Cardiac fibroblast (primary cell): ENCODE measurements at regions not wholly inside any gene's neighbourhood (a gene's known extent, or its start where the extent isn't known, plus 50 kb on each side); places are given as distances from the start of the nearest gene placed in this dataset.

Experiments used
- DNase-seq, 2 donors: peaks; one replicate each; pipeline versions ENCODE4 v3.0.0 to v3.0.0-alpha.2; 2010; ENCODE audit warnings: low read depth in 2 of 2
- H3K4me3 ChIP-seq, 2 donors: replicated peaks in 1 of 2; 1 replicate in 1 of 2; 2 replicates in 1 of 2; pipeline ENCODE4 v1.5.1; 2011; ENCODE audit warnings: low read depth in 2 of 2, low read length in 2 of 2, mild to moderate bottlenecking in 2 of 2, moderate library complexity in 1 of 2
- TF ChIP-seq, protein P1 (sequence below): IDR thresholded peaks from one replicate; pipeline ENCODE4 v1.5.1; 2011; ENCODE audit warnings: low read depth, mild to moderate bottlenecking, low read length, inconsistent platforms

DNA sequence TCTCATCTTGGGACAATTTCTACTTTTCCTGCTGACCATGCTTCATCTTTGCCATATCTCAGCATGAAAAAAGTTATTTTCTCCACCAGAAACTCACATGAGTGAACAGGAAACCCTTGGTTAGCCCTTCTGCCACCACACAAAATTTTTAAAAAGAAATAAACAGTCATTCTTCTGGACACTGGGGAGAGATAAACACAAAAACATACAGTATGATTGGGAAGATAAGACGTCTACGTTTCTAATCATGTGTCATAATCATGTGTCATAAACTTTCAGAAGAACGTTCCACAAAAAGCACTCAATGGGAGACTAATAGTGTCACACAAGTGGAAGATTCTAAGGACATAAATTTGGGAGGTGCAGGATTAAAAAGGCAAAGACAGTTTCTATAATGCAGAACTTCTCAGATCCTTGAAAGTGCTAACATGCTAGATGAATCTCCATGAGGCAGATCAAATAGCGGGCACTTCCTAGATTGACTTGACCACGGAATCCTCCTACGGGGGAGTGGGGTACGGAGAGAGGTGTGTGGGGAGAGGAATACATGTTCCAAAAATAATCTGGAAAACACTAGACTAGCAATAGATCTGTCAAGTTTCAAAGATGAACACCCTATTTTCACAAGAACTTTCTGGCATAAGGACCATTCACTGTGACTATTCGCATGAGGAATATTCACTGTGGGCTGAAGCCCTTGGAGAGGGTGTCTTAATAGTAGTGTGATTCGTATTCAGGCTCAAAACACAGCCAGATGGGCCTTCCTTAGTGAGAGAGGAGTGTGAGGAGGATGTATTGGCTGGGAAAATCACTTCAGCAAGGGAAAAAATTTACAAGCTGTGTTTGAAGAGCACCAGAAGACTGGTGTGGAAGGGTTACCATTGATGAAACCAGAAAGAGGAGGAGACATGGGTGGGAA, 206.7 kb downstream of the SETD4 start:
- no peak overlapping the region for H3K4me3 ChIP-seq
- TF ChIP-seq, protein P1, sequence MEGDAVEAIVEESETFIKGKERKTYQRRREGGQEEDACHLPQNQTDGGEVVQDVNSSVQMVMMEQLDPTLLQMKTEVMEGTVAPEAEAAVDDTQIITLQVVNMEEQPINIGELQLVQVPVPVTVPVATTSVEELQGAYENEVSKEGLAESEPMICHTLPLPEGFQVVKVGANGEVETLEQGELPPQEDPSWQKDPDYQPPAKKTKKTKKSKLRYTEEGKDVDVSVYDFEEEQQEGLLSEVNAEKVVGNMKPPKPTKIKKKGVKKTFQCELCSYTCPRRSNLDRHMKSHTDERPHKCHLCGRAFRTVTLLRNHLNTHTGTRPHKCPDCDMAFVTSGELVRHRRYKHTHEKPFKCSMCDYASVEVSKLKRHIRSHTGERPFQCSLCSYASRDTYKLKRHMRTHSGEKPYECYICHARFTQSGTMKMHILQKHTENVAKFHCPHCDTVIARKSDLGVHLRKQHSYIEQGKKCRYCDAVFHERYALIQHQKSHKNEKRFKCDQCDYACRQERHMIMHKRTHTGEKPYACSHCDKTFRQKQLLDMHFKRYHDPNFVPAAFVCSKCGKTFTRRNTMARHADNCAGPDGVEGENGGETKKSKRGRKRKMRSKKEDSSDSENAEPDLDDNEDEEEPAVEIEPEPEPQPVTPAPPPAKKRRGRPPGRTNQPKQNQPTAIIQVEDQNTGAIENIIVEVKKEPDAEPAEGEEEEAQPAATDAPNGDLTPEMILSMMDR, result no peak
- no peak for DNase-seq

DNA sequence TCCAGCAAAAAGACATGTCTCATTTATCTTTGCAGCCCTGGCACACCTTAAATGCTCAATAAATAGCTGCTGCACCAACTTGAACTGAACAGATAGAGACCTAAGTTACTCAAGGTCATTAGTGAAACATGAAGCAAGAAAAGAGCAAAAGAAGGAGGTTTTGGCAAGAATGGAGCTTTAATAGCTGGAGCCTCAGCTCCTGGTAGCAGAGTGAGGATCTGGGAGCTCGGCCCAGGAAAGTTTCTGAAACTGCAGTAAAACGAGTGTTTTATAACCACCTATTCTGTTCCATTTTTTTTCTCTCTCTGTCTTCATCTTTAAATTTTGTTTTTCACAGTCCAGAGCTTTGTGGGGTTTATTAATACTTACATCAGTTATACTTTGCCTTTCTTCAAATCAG, 207.5 kb downstream of the SETD4 start:
- TF ChIP-seq, protein P1, result no peak
- H3K4me3 ChIP-seq, result no peak overlapping the region

DNA sequence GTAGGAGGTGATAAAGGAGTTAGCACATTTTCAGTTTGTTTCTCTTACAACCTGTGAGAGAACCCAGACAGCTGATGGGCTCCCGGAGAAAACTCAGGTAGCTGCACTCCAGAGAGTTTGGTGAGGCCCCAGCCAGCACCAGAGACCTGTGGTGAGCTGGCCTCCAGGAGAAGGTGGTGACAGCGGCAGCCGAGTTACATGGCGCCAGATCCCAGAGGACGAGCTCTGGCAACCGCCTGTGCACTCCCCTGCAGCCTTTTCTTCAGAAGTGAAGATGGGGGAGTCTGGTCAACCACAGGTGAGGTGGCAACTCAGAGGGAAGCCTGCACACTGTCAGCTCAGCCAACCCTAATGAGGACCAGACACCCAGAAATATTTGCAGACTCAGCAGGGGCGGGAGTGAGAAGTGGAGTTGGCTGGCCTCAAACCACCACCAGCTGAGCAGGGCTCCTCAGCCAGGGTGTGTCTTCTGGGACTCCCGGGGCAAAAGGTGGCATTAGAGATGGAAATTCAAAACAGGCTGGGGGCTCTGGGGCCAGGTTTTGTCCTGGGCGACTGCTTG, 209.7 kb downstream of the SETD4 start:
- peak in 1 of 2 donors; percentile 9 for DNase-seq
- H3K4me3 ChIP-seq, result no peak overlapping the region
- TF ChIP-seq, protein P1, result no peak

More for the DNA sequence above, 207.5 kb downstream of the SETD4 start:
- DNase-seq, result no peak

DNA sequence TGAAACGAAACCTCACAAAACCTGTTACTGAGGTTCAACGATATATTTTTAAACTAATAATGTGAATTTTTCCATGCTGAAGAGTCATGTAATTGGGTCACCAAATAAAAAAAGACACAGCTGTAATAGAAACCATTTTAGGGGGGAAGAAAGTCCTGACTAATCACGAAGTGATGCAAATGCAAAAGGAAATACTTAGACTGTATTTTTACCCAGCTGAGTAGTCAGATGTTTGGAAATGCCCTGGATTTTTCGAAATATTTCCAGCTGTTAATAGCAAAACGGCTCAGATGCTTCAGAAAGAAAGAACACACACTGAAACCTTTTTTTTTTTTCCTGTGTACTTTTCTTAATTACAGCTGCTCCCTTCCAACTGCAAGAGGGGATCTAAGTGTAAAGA, 210.3 kb downstream of the SETD4 start:
- no peak overlapping the region for H3K4me3 ChIP-seq
- peak; percentile 59 to 86 for DNase-seq

DNA sequence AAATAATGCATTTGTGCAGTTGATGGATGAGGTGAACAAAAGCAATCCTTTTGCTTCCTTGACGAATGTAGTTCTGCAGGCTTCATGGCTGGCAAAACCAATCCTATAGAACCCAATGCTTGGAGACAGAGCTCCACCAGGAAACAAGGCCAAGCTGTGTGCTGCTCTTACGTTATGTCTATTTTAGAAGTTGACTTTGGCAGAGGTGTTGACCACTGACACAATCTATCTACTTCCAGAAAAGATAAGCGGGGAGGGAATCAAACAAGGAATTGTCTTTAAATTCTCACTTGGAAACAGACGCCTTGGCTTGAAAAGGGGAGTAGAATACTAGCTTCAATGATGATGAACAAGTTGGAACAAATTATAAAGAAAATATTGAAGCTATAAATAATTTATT, 211.2 kb downstream of the SETD4 start:
- no peak overlapping the region for H3K4me3 ChIP-seq
- peak; percentile 23 to 38 for DNase-seq
- TF ChIP-seq, protein P1, result no peak

More for the DNA sequence above, 210.3 kb downstream of the SETD4 start:
- TF ChIP-seq, protein P1, result no peak

DNA sequence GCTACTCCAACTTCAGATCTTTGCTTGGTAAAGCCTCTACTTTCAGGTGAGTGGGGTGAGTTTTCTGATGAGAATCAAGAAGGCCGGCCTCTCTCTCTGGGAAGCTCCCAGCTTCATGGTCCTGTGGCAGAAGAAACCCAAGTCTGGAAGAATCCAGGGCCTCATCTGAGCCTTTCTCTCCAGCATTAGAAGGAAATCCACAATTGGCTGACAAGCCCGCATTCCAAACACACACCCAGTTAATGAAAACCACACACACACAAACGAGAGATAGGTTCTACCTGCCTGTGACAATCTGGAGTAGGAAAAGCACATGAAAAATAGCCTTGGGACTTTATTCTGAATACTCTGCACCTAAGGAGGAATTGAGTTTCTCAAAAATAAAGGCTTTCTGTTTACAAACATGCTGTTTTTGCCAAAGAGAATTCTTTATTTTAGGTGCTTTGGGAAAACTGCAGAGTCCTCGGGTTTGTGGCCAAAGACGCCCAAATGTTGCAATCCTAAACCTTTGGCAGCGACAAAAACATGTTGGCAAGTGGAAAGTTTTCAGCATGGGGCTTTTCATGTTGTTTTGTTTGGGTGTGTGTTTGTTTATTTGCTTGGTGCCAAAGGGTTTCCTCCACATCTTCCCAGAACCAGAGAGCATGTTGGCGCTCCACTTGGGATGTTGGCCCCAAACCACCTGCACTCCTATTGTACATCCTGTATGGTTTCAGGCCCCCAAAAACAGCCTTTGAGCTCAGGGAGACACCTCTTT, 216.2 kb downstream of the SETD4 start:
- peak in 1 of 2 donors; percentile 22 for DNase-seq
- TF ChIP-seq, protein P1, result no peak
- H3K4me3 ChIP-seq, result no peak overlapping the region
